ENCODE measurements at regions not wholly inside any gene's neighbourhood (a gene's known extent, or its start where the extent isn't known, plus 50 kb on each side); places are given as distances from the start of the nearest gene placed in this dataset.

DNA sequence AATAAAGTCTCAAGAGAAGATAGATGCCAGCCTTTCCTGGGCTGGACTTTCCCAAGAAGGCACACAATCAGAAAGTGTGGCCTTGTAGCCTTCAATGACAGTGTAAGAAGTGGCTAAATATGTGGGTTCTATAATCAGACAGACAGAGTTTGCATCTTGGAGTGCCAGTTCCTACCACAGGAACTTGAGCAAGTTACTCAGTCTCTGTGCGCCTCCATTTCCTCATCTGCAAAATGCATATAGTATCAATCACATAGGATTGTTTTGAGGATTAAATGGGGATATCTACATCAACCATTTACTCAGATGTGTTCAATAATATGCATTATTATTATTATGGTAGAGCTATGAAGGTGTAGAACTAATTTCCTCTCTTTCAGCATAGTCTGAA is 176.8 kb upstream of the PTBP2 start:
- Histone ChIP-seq H3K9me3 (ENCODE audit: control insufficient read depth, low read depth, low read length) (no peaks in the 10 kb centered on the region), H3K4me1 (ENCODE audit: control insufficient read depth, extremely low read depth, insufficient read depth, low read length) (no peaks in the 10 kb centered on the region), H2AFZ (ENCODE audit: control insufficient read depth, low read length) (no peak overlapping the region), H4K20me1 (ENCODE audit: control insufficient read depth, extremely low read depth, insufficient read depth, low read length) (no peaks in the 10 kb centered on the region), H3K27me3 (ENCODE audit: control insufficient read depth, extremely low read depth, insufficient read depth, low read length) (no peaks in the 10 kb centered on the region), H3K9ac (ENCODE audit: control insufficient read depth, extremely low read depth, insufficient read depth, low read length) (no peak overlapping the region), H3K27ac (ENCODE audit: control insufficient read depth, insufficient read depth, low read length) (no peak overlapping the region), H3K79me2 (ENCODE audit: control insufficient read depth, insufficient read depth, low read length) (no peaks in the 10 kb centered on the region), H3K36me3 (ENCODE audit: control insufficient read depth in 2 of 2, extremely low read depth in 1 of 2, insufficient read depth in 2 of 2, low read length in 2 of 2) (no peaks in the 10 kb centered on the region), H3K4me2 (ENCODE audit: control insufficient read depth, extremely low read depth, insufficient read depth, low read depth, low read length) (no peak overlapping the region), H3K4me3 (ENCODE audit: control insufficient read depth in 2 of 3, extremely low read depth in 1 of 3, insufficient read depth in 2 of 3, low read depth in 1 of 3, low read length in 3 of 3) (no peak overlapping the region), H3K9me1 (ENCODE audit: control insufficient read depth, extremely low read depth, insufficient read depth, low read length) (no peaks in the 10 kb centered on the region)
- TF ChIP-seq, protein P1, sequence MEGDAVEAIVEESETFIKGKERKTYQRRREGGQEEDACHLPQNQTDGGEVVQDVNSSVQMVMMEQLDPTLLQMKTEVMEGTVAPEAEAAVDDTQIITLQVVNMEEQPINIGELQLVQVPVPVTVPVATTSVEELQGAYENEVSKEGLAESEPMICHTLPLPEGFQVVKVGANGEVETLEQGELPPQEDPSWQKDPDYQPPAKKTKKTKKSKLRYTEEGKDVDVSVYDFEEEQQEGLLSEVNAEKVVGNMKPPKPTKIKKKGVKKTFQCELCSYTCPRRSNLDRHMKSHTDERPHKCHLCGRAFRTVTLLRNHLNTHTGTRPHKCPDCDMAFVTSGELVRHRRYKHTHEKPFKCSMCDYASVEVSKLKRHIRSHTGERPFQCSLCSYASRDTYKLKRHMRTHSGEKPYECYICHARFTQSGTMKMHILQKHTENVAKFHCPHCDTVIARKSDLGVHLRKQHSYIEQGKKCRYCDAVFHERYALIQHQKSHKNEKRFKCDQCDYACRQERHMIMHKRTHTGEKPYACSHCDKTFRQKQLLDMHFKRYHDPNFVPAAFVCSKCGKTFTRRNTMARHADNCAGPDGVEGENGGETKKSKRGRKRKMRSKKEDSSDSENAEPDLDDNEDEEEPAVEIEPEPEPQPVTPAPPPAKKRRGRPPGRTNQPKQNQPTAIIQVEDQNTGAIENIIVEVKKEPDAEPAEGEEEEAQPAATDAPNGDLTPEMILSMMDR (optimal IDR thresholded peaks at IDR 0.05 in 1 of 3, IDR thresholded peaks at IDR 0.05 in 1 of 3, conservative IDR thresholded peaks at IDR 0.05 in 1 of 3; ENCODE audit: extremely low read depth in 1 of 3, insufficient read depth in 2 of 3, low read length in 3 of 3): no peak
- no peak for TF ChIP-seq EZH2 (IDR thresholded peaks at IDR 0.05; ENCODE audit: low read length)
- dilution Hi-C loops (cut with MboI; ENCODE audit: extremely low pct_ligation_motif_present, low sequenced_read_pairs): no loop called here
- FAIRE-seq: no peak
- DNase-seq (ENCODE audit: low read depth, low spot score): no peak

DNA sequence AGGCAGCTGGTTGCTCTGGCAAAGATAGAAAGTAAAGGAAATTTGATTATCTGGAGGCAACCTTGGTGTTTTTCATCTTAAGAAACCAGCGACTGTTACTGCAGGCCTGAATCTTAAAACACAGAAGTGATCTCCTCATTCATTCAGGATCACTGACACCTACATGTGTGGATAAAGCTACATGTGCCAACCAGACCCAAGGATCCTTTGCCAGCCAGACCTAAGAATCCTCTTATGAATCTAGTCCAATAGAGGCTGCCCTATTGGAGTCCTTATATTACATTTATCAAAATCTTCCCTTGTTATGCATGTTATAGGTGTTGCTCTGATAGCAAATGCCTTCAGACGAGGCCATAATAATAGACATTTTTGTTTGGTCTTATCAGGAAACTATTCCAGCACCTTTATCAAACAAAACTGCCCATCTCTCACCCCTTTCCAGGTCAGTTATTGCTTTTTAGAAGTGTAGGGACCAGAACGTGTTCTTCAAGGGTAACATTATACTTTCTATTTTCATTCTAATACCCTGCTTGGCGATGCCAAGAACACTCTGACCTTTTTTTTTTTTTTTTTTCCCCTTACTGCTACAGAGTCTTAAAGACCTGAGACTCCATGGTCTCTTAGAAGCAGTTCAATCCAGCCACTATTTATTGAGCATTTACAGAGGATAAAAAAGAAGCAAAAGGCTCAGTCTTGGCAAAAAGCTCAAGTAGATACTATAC is 175.5 kb upstream of the PTBP2 start:
- Histone ChIP-seq H4K20me1 (ENCODE audit: control insufficient read depth, extremely low read depth, insufficient read depth, low read length) (no peaks in the 10 kb centered on the region), H3K4me2 (ENCODE audit: control insufficient read depth, extremely low read depth, insufficient read depth, low read depth, low read length) (no peak overlapping the region), H3K36me3 (ENCODE audit: control insufficient read depth in 2 of 2, extremely low read depth in 1 of 2, insufficient read depth in 2 of 2, low read length in 2 of 2) (no peaks in the 10 kb centered on the region), H2AFZ (ENCODE audit: control insufficient read depth, low read length) (no peak overlapping the region), H3K9me3 (ENCODE audit: control insufficient read depth, low read depth, low read length) (no peaks in the 10 kb centered on the region), H3K9ac (ENCODE audit: control insufficient read depth, extremely low read depth, insufficient read depth, low read length) (no peak overlapping the region), H3K27me3 (ENCODE audit: control insufficient read depth, extremely low read depth, insufficient read depth, low read length) (no peaks in the 10 kb centered on the region), H3K9me1 (ENCODE audit: control insufficient read depth, extremely low read depth, insufficient read depth, low read length) (no peaks in the 10 kb centered on the region), H3K27ac (ENCODE audit: control insufficient read depth, insufficient read depth, low read length) (no peak overlapping the region), H3K4me3 (ENCODE audit: control insufficient read depth in 2 of 3, extremely low read depth in 1 of 3, insufficient read depth in 2 of 3, low read depth in 1 of 3, low read length in 3 of 3) (no peak overlapping the region), H3K79me2 (ENCODE audit: control insufficient read depth, insufficient read depth, low read length) (no peaks in the 10 kb centered on the region), H3K4me1 (ENCODE audit: control insufficient read depth, extremely low read depth, insufficient read depth, low read length) (no peaks in the 10 kb centered on the region)
- DNase-seq (ENCODE audit: low read depth, low spot score) (no peak), FAIRE-seq (no peak)
- no peak for TF ChIP-seq EZH2 (IDR thresholded peaks at IDR 0.05; ENCODE audit: low read length)
- TF ChIP-seq, protein P1 (optimal IDR thresholded peaks at IDR 0.05 in 1 of 3, IDR thresholded peaks at IDR 0.05 in 1 of 3, conservative IDR thresholded peaks at IDR 0.05 in 1 of 3; ENCODE audit: extremely low read depth in 1 of 3, insufficient read depth in 2 of 3, low read length in 3 of 3): no peak
- dilution Hi-C loops (cut with MboI; ENCODE audit: extremely low pct_ligation_motif_present, low sequenced_read_pairs): no loop called here

All from keratinocyte (primary cell).